HG03460 (cell line): ENCODE measurements at regions not wholly inside any gene's neighbourhood (a gene's known extent, or its start where the extent isn't known, plus 50 kb on each side); places are given as distances from the start of the nearest gene placed in this dataset.
"Not testable (repeated sequence)": the region's sequence is repeated elsewhere in the genome, so short reads cannot be mapped to it uniquely, and the experiment has no call there.

Source experiments
- ATAC-seq: cut with Tn5 transposase; IDR thresholded peaks from one replicate; pipeline ENCODE4 v1.9.1; 2021; ENCODE audit not compliant: unreplicated experiment

DNA sequence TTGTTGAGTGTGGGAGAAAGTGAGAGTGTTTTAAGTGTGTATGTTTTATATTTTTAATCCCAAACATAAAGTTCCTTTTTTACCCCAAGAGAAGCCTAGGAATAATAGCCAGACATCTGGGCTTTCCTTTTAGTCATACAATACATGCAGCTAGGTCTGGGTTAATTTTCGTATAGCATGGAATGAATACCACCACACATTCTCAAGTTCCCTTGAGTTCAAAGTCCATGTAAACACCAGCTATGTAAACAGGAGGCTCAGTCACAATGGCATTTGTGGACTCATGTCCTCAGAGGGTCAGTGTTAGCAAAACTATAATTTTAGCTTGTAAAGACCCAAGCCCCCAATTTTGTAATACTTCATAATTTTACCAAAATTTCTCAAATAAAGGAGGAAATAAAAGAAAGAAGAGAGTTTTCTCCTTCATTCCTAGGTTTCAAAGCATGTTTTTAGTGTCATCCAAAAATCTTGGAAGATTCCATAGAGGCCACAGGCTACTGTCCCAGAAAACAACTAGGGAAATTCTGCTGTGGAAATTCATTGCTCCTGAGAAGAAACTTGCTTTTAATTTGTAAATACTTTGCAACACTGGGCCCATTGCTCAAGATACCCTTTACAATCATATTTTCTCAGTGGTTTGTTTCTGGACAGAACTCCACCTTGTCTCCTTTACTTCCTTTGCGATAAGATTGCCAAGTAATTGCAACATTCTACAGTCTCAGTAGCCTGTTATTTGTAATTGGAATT, 671.2 kb downstream of the COL12A1 start:
- no peak for ATAC-seq

DNA sequence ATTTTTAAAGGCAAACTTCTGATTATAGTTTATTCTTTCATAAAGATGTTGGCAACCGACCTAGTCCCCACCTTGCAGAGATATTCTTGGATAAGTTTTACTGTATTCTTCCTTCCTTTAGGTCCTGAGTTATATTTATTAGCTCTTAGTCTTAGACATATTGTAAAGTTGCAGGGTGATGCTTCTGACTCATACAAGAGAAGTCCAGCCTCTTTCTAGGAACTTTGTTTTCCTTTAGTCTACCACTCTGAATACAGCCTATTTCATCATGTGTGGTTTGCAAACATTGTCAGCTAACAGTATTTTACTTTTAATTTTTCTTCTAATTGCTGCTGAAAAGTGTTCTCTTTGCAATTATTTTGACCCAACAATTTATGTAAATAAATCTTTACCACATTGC, 686.7 kb downstream of the COL12A1 start:
- no peak for ATAC-seq

DNA sequence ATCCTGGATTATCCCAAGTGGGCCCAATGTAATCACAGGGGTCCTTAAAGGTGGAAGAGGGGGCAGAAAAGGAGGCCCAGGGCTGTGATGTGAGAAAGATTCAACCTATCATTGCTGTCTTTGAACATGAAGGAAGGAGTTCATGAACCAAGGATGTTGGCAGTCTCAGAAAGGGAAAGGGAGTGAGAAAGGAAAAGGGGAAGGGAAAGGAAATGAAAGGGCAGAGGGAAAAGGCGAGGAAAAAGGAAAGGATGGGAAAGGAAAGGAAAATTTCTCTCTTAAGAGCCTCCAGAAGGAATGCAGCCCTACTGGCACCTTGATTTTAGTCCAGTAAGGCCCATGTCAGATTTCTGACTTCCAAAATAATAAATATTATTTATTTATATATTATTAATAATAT, 687.8 kb downstream of the COL12A1 start:
- ATAC-seq: no peak

DNA sequence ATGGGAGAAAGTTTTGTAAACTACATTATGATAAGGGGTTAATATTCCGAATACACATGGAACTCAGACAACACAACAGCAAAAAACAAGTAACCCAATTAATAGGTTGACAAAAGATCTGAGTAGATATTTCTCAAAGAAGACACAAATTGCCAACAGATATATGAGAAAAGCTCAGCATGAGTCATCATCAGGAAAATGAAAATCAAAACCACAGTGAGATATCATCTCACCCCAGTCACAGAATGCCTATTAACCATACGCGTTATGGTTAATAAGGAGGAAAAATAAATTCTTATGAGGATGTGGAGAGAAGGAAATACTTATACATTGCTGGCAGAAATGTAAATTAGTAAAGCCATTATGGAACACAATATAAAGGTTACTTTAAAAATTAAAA, 695.0 kb downstream of the COL12A1 start:
- ATAC-seq: no peak

DNA sequence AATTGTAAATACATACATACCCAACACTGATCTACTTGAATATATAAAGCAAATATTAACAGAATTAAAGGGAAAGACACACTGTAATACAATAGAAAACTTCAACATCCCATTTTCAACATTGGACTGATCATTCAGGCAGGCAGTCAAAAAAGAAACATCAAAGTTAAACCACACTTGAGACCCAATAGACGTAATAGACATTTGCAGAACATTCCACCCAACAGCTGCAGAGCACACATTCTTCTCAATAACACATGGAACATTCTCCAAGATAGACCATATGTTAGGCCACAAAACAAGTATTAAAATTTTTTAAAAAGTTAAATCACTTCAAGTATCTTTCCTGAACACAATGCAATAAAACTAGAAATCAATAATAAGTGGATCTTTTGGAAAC, 698.2 kb downstream of the COL12A1 start:
- no peak for ATAC-seq

DNA sequence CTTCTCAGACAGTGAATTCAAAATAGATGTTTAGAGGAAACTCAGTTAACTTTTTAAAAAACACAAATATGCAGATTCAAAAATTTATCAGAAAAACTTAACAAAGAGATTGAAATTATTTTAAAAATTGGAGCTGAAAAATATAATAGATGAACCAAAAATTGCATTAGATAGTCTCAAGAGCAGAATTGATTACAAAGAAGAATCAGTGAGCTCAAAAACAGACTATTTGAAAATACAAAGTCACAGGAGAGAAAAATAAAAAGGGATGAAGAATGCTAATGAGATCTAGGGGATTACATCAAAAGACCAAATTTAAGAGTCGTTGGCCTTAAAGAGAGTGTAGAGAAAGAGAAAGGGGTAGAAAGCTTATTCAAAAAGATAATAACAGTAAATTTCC, 700.5 kb downstream of the COL12A1 start:
- no peak for ATAC-seq

DNA sequence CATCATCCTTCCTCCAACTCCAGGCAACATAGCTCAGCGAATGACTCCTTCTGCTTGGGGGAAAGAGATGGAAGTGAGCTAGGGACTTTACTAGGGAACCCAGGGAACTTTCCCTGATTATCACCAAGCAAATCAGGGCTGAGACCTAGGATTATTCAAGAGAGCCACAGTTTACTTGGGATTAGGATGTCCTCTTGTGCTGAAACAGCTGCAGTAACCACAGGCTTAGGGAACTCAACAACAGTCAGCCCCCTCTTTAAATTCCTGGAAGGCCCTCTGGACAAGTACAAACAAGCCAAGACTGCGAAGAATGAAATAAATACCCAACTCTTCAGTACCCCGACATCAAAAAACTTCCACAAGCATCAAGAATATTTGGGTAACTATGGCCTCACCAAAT, 700.9 kb downstream of the COL12A1 start:
- ATAC-seq: no peak

DNA sequence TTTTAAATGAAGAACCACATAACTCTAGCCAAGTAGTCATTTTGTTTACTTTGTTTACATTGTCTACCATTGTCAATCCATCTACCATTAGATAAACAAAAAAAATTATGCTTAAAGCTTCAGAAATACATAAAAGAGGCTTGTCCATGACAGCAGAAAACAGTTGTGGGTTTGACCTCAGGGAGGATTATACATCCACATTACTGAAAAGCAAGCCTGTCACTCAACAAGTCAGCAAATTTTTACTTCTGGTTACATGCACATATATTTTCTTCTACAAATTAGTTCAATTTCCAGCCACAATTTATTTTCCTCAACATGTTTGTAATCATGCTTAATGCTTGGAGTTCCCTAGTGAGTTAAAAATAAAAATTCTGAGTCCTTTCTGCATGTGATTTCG, 713.3 kb downstream of the COL12A1 start:
- ATAC-seq: no peak

DNA sequence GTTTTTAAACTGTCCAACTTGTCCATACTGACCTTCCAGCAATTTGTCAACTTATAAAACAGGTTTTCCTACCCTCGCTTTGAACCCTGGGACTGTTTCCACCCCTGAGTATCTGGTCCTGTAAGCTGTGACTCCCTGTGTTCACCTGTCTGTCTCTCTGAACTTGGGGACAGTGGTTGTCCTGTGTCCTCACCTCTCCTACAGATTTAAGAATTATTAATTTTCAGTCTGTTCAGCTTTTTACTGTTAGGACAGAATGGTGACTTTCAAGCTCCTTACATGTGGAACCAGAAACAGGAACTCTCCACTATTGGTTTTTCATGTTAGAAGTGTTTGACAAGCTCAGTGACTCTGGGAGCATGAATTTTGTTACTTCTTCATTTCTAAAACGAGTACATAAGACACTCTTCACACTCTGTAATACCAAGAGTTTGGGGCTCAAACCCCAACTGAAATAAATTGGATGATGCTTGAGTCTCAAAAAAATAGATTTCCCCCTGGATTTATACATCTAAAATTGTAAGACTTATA, 713.9 kb downstream of the COL12A1 start:
- no peak for ATAC-seq

DNA sequence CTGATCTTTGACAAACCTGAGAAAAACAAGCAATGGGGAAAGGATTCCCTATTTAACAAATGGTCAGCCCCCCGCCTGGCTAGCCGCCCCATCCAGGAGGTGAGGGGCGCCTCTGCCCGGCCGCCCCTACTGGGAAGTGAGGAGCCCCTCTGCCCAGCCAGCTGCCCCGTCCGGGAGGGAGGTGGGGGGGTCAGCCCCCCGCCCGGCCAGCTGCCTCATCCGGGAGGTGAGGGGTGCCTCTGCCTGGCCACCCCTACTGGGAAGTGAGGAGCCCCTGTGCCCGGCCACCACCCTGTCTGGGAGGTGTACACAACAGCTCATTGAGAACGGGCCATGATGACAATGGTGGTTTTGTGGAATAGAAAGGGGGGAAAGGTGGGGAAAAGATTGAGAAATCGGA, 717.1 kb downstream of the COL12A1 start:
- not testable (repeated sequence) for ATAC-seq

DNA sequence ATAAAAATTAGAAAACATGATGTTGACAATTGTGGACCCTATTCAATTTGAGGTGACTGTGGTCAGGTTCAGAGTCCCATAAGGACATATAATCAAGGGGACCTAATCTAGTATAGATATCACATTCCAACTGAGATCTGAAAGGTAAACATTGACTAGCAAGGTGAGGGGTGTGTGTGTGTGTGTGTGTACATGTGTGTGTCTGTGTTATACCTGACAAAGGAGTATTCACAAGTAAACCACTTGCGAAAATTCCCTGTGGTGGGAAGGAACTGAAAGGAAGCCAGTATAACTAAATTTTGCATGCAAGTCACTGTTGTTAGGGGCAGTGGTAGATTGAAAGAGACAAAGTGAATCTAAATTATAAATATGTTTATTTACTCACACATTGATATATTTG, 723.7 kb downstream of the COL12A1 start:
- ATAC-seq: no peak

DNA sequence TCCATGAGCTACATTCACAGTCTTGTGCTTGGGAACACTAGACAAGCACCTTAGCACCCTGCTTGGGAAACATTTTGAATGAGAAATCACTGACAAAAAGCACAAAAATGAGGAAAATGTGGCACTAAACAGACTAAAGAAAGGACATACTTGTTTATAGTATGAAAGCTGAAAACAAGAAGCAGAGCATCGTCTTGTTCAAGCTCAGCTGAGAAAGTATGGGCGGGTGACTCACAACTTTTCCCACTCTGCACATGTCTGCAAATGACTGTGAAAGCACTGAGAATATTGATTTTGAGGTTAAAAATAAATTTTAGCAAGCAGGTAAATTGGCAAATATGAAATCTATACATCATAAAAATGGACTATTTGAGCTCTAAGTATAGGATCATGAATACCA, 725.3 kb downstream of the COL12A1 start:
- ATAC-seq: no peak

DNA sequence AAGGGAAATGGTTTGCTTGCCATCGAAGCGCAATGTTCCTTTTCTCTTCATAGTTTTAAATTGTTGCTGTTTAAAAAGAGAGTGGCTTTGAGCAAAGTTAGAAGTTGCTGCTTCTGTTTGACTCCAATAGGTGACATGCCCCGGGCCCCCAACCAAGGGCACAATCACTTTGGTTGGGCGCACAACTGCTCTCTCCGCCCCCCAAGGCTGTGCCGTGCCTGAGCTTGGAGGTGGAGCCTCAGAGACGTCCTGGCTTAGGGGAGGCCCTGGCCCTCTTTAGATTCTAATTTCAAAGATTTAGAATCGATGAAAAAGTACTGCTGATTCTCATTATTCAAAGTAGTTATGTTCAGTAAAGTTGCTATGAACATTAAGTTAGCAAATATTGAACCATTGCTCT, 725.9 kb downstream of the COL12A1 start:
- no peak for ATAC-seq

DNA sequence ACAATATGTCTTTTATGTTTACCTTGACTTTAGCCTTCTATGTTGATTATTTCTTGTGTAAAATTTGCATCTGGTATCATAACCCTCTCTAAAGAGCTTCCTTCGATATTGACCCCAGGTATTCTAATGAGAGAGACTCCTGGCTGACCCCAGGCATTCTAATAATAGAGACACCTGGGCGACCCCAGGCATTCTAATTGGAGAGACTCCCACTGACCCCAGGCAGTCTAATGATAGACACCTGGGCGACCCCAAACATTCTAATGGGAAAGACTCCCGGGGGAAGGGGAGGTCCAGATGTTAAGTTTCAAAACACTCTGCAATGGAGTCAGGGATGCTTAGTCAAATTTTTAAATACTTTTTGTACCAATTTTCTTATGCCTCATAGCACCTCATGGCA, 726.4 kb downstream of the COL12A1 start:
- ATAC-seq: no peak

DNA sequence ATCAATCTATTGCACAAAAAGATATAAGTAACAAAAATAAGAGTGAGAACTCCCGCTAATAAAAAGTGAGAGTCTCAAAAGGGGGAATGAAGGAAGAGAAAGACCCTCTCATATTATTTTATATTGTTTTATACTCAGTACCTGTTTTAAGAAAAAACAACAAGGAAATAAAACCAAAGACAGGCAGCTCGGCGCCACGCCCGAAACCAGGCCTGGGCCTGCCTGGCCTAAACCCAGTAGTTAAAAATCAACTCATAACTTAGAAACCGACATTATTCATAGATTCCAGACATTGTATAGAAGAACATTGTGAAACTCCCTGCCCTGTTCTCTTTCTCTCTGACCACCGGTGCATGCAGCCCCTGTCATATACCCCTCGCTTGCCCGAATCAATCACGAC, 731.8 kb downstream of the COL12A1 start:
- ATAC-seq: not testable (repeated sequence)

DNA sequence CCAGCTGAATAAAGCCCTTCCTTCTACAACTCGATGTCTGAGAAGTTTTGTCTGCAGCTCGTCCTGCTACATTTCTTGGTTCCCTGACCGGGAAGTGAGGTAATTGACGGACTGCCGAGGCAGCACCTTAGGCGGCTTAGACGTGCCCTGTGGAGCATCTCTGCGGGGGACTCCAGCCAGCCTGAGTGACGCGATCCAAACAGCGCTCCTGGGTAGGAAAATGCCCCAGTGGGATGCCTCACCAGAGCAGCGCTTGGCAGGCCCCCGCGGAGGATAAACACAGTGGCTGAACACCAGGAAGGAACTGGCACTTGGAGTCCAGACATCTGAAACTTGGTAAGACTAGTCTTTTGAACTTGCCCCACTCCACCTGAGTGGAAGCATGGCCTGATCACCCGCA, 737.3 kb downstream of the COL12A1 start:
- ATAC-seq: not testable (repeated sequence)

DNA sequence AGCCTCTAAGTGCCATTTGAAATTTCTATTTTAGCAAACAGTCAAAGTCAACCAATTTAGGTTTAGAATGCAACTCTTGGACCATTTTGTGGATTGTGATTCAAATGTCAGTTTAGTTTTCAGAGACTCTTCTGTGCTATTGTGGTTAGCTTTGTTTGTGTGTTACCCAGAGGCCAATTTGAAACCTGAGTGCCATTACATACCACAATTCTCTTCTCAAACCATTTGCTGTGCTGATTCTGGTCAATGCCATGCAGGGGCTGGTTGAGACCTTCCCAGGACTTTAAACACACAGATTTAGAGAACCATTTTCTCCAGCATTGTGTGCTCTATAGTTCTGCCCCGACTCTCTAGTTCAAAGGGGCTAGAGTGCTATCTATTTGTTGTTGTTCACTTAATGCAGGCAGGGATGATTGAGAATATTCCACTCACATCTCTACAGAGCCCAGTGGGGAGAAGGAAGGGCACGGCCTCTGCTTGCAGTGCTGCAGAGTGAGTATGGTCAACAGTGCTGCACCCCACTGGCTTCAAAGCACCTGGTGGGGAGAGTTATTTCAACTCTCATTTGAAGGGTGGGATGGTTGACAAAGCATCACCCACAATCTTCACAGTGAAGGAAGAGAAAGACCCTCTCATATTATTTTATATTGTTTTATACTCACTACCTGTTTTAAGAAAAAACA, 738.2 kb downstream of the COL12A1 start:
- ATAC-seq: peak; percentile 69

DNA sequence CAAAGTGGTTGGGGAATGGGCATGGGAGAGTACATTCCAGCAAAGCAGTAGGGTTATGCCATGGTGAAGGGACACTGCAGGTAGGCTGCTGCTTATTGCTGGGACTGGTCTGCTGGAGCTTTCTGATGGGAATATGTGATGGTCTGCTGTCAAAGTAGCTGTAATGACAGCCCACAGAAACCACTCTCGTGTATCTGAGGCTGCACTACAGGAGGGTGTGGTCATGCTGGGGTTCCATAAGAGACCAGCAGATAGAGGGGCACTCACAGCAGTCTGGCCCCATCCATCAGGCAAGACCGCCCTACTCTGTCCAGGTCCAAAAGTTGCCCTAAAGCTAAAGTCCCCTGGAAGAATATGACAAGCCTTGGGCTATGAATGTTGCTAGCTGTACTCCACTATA, 739.3 kb downstream of the COL12A1 start:
- no peak for ATAC-seq

DNA sequence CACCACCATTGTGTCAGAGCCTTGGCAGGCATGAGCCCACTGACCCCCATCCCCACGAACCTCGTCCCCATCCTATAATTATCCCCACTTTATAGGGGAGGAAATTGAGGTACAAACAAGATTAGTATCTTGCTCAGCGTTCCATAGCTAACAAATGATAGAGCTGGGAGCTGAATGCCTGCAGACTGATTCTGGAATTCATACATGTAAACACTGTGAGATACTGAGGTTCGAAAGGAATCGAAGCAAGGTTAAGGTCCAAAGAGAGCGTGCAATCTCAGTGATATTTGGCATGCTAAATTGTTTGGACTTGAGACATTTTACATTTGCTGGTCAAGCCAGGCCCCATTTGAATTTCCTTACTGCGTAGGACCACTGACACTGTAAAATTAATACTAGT, 746.6 kb downstream of the COL12A1 start:
- no peak for ATAC-seq

DNA sequence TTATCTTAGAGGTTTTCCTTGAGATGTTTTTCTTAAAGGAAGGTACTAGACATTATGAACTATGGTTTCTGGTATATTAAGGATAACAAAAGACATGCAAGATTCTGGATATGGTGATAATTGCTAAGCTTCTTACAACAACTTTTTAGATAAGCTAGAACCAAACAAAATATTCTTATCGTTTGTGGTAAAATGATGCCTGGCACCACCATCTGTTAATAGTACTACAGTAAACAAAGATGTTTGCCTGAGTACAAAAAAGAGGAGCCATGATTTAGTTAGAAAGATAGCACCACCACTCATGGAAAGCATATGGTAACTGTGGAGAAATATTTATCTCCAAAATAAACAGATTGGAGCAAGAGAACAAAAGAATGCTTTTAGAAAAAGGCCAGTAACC, 747.3 kb downstream of the COL12A1 start:
- ATAC-seq: no peak

DNA sequence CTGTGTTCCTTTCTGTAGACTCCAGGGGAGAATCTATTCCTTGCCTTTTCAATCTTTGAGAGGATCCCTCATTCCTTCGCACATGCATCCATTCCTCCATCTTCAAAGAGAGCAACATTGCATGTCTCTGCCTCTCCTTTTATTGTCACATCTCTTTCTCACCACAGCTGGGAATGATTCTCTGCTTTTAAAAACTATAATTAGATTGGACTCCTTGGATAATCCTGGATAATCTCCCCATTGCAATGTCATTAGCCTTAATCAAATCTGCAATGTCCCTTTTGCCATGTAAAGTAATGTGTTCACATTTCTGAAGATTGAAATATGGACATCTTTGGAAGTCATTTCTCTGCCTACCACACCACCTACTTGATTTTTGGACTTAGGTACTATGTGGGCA, 750.1 kb downstream of the COL12A1 start:
- no peak for ATAC-seq

DNA sequence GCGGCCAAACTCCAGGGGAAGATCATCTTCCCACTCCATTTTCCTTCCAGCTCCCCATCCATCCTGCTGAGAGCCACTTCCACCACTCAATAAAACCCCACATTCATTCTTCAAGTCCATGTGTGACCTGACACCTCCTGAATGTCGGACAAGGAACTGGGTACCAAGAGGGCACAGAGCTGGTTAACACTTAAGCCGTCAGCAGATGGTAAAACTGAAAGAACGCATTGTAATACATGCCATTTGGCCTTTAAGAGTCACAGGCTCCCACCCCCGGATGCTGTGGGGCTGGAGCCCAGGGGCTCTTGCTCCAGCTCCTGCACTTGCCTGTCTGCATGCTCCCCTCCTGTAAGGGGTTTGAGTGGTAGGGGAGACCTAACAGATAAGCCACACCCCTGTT, 753.9 kb downstream of the COL12A1 start:
- ATAC-seq: no peak

DNA sequence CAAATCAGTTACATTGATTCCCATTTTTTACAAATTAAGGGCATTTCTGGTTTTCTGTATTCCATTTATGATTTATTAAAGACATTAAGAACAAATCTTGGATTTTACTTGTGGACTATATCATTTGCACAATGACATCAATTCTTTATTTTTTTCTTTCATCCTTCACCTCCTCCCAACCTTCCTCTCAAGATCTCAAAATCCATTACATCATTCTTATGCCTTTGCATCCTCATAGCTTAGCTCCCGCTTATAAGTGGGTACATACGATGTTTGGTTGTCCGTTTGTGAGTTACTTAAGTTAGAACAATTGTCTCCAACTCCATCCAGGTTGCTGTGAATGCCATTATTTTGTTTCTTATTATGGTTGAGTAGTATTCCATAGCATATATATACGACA, 752.8 kb downstream of the CD109 start:
- ATAC-seq: no peak
